22Rv1 (cell line): ENCODE measurements at regions not wholly inside any gene's neighbourhood (a gene's known extent, or its start where the extent isn't known, plus 50 kb on each side); places are given as distances from the start of the nearest gene placed in this dataset.

ENCODE experiments used
- H3K27ac ChIP-seq: fragments of 450-650 bp; 2 replicates; pipeline ENCODE4 v1.5.1; 2017
- ZFX ChIP-seq: fragments of 450-650 bp; IDR thresholded peaks from 2 replicates; pipeline ENCODE4 v1.6.1; 2017; ENCODE audit warnings: antibody characterized with exemption, borderline replicate concordance
- TF ChIP-seq, protein P1 (sequence below): fragments of 450-650 bp; IDR thresholded peaks from 2 replicates; pipeline ENCODE4 v1.5.1; 2017; ENCODE audit warnings: mild to moderate bottlenecking

DNA sequence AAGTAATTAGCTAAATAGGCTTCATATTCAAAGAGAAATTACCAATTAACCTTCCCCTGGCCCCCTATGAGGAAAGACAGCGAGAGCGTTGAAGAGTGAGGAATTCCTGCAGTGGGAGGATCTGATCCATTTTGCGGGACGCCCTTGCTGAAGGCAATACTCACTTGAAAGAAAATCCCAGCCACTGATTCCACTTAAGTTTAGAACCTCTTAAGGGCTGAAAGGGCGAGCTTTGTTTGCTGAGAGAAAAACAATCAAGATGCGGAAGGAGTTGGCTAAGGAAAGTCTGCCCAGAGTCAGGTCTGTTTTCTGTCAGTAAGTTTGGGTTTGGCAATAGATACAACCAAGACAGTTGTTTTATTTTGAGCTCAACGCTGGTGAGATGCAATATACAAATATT lies 102.8 kb upstream of the GBE1 start:
- TF ChIP-seq, protein P1, sequence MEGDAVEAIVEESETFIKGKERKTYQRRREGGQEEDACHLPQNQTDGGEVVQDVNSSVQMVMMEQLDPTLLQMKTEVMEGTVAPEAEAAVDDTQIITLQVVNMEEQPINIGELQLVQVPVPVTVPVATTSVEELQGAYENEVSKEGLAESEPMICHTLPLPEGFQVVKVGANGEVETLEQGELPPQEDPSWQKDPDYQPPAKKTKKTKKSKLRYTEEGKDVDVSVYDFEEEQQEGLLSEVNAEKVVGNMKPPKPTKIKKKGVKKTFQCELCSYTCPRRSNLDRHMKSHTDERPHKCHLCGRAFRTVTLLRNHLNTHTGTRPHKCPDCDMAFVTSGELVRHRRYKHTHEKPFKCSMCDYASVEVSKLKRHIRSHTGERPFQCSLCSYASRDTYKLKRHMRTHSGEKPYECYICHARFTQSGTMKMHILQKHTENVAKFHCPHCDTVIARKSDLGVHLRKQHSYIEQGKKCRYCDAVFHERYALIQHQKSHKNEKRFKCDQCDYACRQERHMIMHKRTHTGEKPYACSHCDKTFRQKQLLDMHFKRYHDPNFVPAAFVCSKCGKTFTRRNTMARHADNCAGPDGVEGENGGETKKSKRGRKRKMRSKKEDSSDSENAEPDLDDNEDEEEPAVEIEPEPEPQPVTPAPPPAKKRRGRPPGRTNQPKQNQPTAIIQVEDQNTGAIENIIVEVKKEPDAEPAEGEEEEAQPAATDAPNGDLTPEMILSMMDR = no peak
- TF ChIP-seq ZFX = no peak
- H3K27ac ChIP-seq = no peak overlapping the region

DNA sequence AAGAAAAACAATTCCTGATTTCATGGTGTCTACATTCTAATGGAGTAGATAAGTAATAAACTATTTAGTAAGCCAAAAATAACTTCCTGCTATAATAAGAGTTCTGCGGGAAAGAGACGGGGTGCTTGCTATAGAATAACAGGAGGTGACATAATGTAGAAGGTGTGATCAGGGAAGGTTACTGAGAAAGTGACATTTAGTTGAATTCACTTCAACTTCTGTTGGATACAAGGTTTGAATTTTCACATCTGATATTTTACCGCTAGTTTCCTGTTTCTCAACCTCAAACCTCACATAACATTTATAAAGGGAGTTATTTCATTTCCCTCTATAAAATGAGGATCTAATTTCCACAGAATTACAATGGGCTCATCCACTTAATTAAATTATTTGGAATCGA lies 102.3 kb upstream of the GBE1 start:
- no peak for TF ChIP-seq ZFX
- TF ChIP-seq, protein P1 = no peak

DNA sequence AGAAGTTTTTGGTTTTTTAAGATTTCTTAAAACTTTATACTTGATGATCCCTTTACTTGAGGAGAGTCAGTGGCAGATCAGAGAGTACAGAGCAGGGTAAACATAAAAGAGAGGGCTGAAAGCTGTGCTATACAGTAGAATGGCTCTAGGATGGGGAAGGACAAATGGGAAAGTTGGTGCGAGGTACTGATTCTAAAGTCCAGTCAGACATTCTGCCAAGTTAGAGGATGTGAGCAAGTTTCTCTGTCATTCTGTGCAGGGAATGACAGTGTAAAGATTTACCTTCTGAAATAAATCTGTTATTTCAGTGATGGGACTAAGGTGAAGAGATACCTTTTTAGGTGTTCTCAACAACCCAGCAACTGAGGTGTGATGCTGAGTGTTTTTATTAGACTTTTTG lies 100.1 kb upstream of the GBE1 start:
- TF ChIP-seq, protein P1 = no peak
- no peak for TF ChIP-seq ZFX
- no peak overlapping the region for H3K27ac ChIP-seq

More for the DNA sequence above, 102.3 kb upstream of the GBE1 start:
- H3K27ac ChIP-seq = no peak overlapping the region

DNA sequence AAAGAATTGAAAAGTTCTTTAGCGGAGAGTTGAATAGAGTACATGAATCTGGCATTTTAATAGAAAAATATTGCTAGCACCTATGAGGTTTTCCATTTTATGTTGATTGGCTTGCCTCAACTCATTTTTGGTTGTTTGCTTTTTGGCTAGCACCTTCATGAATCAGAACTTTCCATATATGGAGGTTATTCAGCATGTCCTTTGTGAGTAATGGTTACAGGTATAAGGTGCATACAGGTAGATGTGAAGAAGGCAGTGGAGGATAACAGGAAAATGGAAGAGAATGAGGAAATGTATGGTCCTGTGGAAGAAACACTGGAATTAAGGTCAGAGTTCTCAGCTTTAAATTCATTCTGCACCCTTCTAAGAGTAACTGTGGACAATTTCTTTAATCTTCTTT lies 98.1 kb upstream of the GBE1 start:
- TF ChIP-seq, protein P1 = no peak
- TF ChIP-seq ZFX = no peak
- H3K27ac ChIP-seq = no peak overlapping the region

DNA sequence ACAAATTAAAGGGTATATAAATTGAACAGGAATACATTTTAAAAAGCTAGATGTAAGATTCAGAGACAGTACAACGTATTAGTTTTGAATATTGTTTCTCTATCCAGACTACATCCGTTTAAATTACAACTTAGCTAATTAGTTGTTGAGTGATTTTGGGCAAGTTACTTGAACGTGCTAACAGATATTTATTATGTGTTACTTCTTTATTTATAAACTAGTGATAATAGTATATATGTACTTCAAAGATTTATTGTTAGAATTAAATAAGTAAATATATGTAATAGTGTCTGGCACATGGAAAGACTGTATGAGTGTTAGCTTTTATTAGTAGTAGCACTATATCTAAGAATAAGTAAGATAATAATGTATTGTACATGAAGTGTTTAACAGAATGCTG lies 92.0 kb upstream of the GBE1 start:
- H3K27ac ChIP-seq = no peak overlapping the region
- no peak for TF ChIP-seq ZFX
- TF ChIP-seq, protein P1 = no peak

DNA sequence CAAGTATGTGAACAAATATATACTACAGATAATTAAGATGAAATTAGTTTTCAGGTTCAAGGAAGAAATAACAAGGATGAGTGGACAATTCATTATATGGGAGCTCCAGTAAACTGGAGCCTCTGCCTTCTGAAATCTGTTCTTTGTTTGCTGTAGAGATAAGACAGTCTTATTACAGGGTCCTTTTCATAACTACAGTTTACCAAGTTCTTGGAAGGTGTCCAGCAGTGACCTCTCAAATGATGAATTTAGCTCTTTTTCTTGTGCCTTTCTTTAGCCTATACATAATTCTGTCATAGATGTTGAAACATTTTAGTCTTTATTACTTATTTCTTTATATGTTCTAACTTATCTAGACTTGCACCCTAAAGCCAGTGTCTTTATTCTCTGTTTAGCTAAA lies 89.7 kb upstream of the GBE1 start:
- no peak overlapping the region for H3K27ac ChIP-seq
- TF ChIP-seq, protein P1 = no peak
- TF ChIP-seq ZFX = no peak

DNA sequence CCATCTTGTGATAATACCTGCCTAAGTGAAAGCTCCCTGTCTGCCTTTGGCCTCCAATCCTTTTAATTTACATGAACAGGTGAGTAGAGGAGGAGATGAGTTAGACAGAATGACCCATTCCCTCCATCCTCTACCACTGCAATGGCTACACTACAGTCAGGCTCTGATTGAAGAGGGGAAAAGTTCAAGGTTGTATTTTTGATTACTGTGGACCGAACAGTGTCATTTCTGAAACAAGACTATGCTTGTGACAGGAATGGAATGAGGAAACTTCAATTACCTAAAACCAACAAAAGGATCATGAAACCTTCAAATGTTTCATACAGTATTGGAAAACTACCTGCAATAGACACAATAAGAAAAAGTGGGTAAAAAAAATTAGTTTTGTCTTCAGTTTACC lies 85.5 kb upstream of the GBE1 start:
- TF ChIP-seq, protein P1 = no peak
- no peak for TF ChIP-seq ZFX
- no peak overlapping the region for H3K27ac ChIP-seq
